ENCODE measurements at regions not wholly inside any gene's neighbourhood (a gene's known extent, or its start where the extent isn't known, plus 50 kb on each side); places are given as distances from the start of the nearest gene placed in this dataset.

- Histone ChIP-seq H3K9me3 (replicated peaks; ENCODE audit: control insufficient read depth, insufficient read depth, low read length) (no peaks in the 10 kb centered on the region), H3K36me3 (ENCODE audit: control insufficient read depth in 2 of 2, insufficient read depth in 2 of 2, low read length in 1 of 2) (no peaks in the 10 kb centered on the region), H4K20me1 (ENCODE audit: control insufficient read depth, insufficient read depth) (no peaks in the 10 kb centered on the region), H3K4me1 (ENCODE audit: control insufficient read depth, insufficient read depth, low read length) (no peaks in the 10 kb centered on the region), H3K4me2 (ENCODE audit: control insufficient read depth, insufficient read depth) (no peak overlapping the region), H3K79me2 (ENCODE audit: control insufficient read depth, insufficient read depth, low read length) (no peaks in the 10 kb centered on the region), H3K27me3 (replicated peaks in 1 of 2; ENCODE audit: control insufficient read depth in 2 of 2, insufficient read depth in 2 of 2, low read length in 1 of 2) (peaks cover 0 to 3% of the 10 kb centered on the region in 2 experiments; a peak in 2 of 4 replicates), H3K27ac (ENCODE audit: control insufficient read depth, insufficient read depth) (no peak overlapping the region), H2AFZ (ENCODE audit: control insufficient read depth, low read depth, low read length) (no peak overlapping the region), H3K4me3 (no peak overlapping the region), H3K9ac (ENCODE audit: control insufficient read depth, insufficient read depth, low read length) (no peak overlapping the region)
- CTCF ChIA-PET, result no interaction called here
- DNase-seq (ENCODE audit: low read depth, low spot score) (no peak), ATAC-seq (no peak), FAIRE-seq (no peak)
- intact Hi-C loops (cut with micrococcal nuclease; ENCODE audit: unreplicated experiment) (no loop called here), in situ Hi-C loops (cut with MboI) (no loop called here)
- TF ChIP-seq SP1 (IDR thresholded peaks at IDR 0.05; ENCODE audit: low read depth, low read length) (no peak), BRCA1 (IDR thresholded peaks at IDR 0.05; ENCODE audit: low read depth, low read length) (no peak), RBBP5 (conservative IDR thresholded peaks at IDR 0.05) (no peak), ATF7 (IDR thresholded peaks at IDR 0.05; ENCODE audit: low read depth) (no peak), EGR1 (IDR thresholded peaks at IDR 0.05; ENCODE audit: borderline replicate concordance in 1 of 2, low read depth in 2 of 2, low read length in 2 of 2) (no peak), CTCF (IDR thresholded peaks at IDR 0.05 in 2 of 3, conservative IDR thresholded peaks at IDR 0.05 in 1 of 3; ENCODE audit: control insufficient read depth in 2 of 3, extremely low read depth in 1 of 3, insufficient read depth in 1 of 3, low read depth in 3 of 3, low read length in 3 of 3) (no peak), USF1 (IDR thresholded peaks at IDR 0.05; ENCODE audit: borderline replicate concordance, extremely low read length, insufficient read depth, low read depth, low read length) (no peak)
- RAD21 ChIA-PET (ENCODE audit: unreplicated experiment), result no interaction called here
- WGBS (ENCODE audit: insufficient coverage, insufficient replicate concordance, low lambda C conversion rate, missing lambda C conversion rate), result 39% methylated on average over 3 of the region's 3 CpGs
- BruUV-seq (replicated peaks), result no TSS peak
- POLR2A ChIA-PET, result no interaction called here
- SMC1A ChIA-PET (ENCODE audit: uncharacterized antibody, unreplicated experiment), result interaction anchor here (0.5 to 1.3 kb wide), 2 partner anchors 9 to 239 kb away, joined by 3 read pairs; no protein-coding TSS in a partner anchor
These were observed 75.6 kb upstream of the STAM2 start for GRCh38 chr2:152251211-152251610.
